GM18909 (cell line): ENCODE measurements at regions not wholly inside any gene's neighbourhood (a gene's known extent, or its start where the extent isn't known, plus 50 kb on each side); places are given as distances from the start of the nearest gene placed in this dataset.
"Not testable (repeated sequence)": the region's sequence is repeated elsewhere in the genome, so short reads cannot be mapped to it uniquely, and the experiment has no call there.

Experiments
- ATAC-seq: cut with Tn5 transposase; IDR thresholded peaks from one replicate; pipeline ENCODE4 v1.9.1; 2021; ENCODE audit warnings: mild to moderate bottlenecking; ENCODE audit not compliant: unreplicated experiment, poor library complexity

GRCh38 chr10:15430969-15431771, 60.1 kb upstream of the FAM171A1 start:
- no peak for ATAC-seq

- no peak for ATAC-seq
Measured at GRCh38 chr10:15428681-15429080, 57.6 kb upstream of the FAM171A1 start.

- no peak for ATAC-seq
Measured at GRCh38 chr10:15427843-15428414, 56.8 kb upstream of the FAM171A1 start.

DNA sequence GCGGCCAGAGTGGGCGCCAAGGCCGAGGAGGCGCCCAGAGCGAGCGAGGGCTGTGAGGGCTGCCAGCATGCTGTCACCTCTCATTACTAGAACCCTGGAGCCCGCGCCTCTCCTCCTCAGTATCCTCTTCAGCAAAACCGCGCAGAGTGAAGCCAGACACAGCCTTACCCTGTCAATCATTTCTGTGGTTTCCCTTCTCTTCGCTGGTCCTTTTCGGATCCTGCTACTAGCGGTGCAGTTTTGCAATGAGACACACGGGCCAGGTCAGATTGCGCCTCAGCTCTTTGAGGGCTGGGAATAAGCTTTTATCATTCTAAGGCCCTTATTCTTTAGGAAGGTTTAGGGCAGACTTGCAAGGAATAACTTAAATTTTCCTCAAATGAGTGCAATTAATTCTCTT, 55.5 kb upstream of the FAM171A1 start:
- no peak for ATAC-seq

DNA sequence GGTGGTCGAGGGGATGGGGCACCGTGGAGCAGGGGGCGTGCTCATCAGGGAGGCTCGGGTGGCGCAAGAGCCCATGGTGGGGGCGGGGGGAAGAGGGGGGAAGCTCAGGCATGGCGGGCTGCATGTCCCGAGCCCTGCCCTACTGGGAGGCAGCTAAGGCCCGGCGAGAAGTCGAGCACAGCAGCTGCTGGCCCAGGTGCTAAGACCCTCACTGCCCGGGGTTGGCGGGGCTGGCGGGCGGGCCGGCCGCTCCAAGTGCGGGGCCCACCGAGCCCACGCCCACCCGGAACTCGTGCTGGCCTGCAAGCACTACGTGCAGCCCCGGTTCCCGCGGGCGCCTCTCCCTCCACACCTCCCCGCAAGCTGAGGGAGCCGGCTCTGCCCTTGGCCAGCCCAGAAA, 55.0 kb upstream of the FAM171A1 start:
- no peak for ATAC-seq

DNA sequence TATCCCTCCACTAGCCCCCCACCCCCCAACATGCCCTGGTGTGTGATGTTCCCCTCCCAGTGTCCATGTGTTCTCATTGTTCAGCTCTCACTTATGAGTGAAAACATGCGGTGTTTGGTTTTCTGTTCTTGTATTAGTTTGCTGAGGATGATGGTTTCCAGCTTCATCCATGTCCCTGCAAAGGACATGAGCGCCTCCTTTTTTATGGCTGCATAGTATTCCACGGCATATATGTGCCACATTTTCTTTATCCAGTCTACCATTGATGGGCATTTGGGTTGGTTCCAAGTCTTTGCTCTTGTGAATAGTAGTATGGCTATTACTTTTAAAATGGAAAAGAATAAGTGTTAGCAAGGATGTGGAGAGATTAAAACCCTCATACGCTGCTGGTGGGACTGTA, 50.8 kb upstream of the FAM171A1 start:
- not testable (repeated sequence) for ATAC-seq
